HG02938 (cell line): ENCODE measurements at regions not wholly inside any gene's neighbourhood (a gene's known extent, or its start where the extent isn't known, plus 50 kb on each side); places are given as distances from the start of the nearest gene placed in this dataset.
"Not testable (repeated sequence)": the region's sequence is repeated elsewhere in the genome, so short reads cannot be mapped to it uniquely, and the experiment has no call there.

Experiments used
- ATAC-seq: cut with Tn5 transposase; IDR thresholded peaks from one replicate; pipeline ENCODE4 v1.9.1; 2021; ENCODE audit warnings: mild to moderate bottlenecking, moderate library complexity; ENCODE audit not compliant: unreplicated experiment

- ATAC-seq: not testable (repeated sequence)
These were observed 57.4 kb downstream of the FTHL17 start for GRCh38 chrX:31014474-31014873.

- ATAC-seq: no peak
These were observed 59.3 kb downstream of the FTHL17 start for GRCh38 chrX:31012509-31013025.

GRCh38 chrX:31007321-31007720 is 64.5 kb downstream of the FTHL17 start:
- ATAC-seq: no peak

GRCh38 chrX:31006027-31006426 is 65.8 kb downstream of the FTHL17 start:
- no peak for ATAC-seq

- no peak for ATAC-seq
These were observed 74.4 kb downstream of the FTHL17 start for GRCh38 chrX:30997411-30997810.

GRCh38 chrX:30995705-30996104 is 76.1 kb downstream of the FTHL17 start:
- ATAC-seq: no peak

GRCh38 chrX:30995060-30995700 is 76.7 kb downstream of the FTHL17 start:
- ATAC-seq: no peak

- not testable (repeated sequence) for ATAC-seq
These were observed 77.8 kb downstream of the FTHL17 start for GRCh38 chrX:30994018-30994417.

GRCh38 chrX:30992381-30992904 is 79.4 kb downstream of the FTHL17 start:
- no peak for ATAC-seq

- ATAC-seq: no peak
These were observed 81.5 kb downstream of the FTHL17 start for GRCh38 chrX:30990361-30990760.

- no peak for ATAC-seq
These were observed 89.4 kb downstream of the FTHL17 start for GRCh38 chrX:30982467-30982866.

GRCh38 chrX:30981968-30982367 is 89.9 kb downstream of the FTHL17 start:
- no peak for ATAC-seq

- no peak for ATAC-seq
These were observed 90.2 kb upstream of the TAB3 start for GRCh38 chrX:30979271-30979670.

GRCh38 chrX:30975467-30975866 is 86.4 kb upstream of the TAB3 start:
- no peak for ATAC-seq

GRCh38 chrX:30973784-30974427 is 84.9 kb upstream of the TAB3 start:
- ATAC-seq: no peak

- ATAC-seq: peak; percentile 95
These were observed 82.9 kb upstream of the TAB3 start for GRCh38 chrX:30971774-30972603.

GRCh38 chrX:30967516-30967915 is 78.5 kb upstream of the TAB3 start:
- no peak for ATAC-seq

- ATAC-seq: no peak
These were observed 76.7 kb upstream of the TAB3 start for GRCh38 chrX:30965767-30966166.

- ATAC-seq: no peak
These were observed 72.5 kb upstream of the TAB3 start for GRCh38 chrX:30961387-30962174.

GRCh38 chrX:30957753-30958152 is 68.7 kb upstream of the TAB3 start:
- no peak for ATAC-seq

- ATAC-seq: no peak
These were observed 66.6 kb upstream of the TAB3 start for GRCh38 chrX:30955687-30956086.
